Neural cell (in vitro differentiated cells): ENCODE measurements at regions not wholly inside any gene's neighbourhood (a gene's known extent, or its start where the extent isn't known, plus 50 kb on each side); places are given as distances from the start of the nearest gene placed in this dataset.

Experiments
- EP300 ChIP-seq: fragments of 450-650 bp; conservative IDR thresholded peaks from 2 replicates; pipeline ENCODE4 v1.6.1; 2014; ENCODE audit warnings: antibody characterized with exemption, mild to moderate bottlenecking, moderate library complexity; ENCODE audit not compliant: poor library complexity, severe bottlenecking
- EZH2 ChIP-seq: fragments of 200-600, 300-800 bp; shearing (Covaris generic), sonication (generic); IDR thresholded peaks from 2 replicates; pipeline ENCODE4 v1.6.1; 2014; ENCODE audit warnings: antibody characterized with exemption, low read length, borderline replicate concordance, mild to moderate bottlenecking; ENCODE audit not compliant: insufficient read depth, poor library complexity, severe bottlenecking
- MXI1 ChIP-seq: fragments of 450-650 bp; conservative IDR thresholded peaks from 2 replicates; pipeline ENCODE4 v1.6.1; 2014; ENCODE audit warnings: antibody characterized with exemption, mild to moderate bottlenecking; ENCODE audit not compliant: poor library complexity, severe bottlenecking
- TAF1 ChIP-seq: IDR thresholded peaks from 2 replicates; pipeline ENCODE4 v1.6.1; 2012; ENCODE audit warnings: low read depth
- TF ChIP-seq, protein P1 (sequence below): fragments of 450-650 bp; IDR thresholded peaks from 2 replicates; pipeline ENCODE4 v1.5.1; 2014; ENCODE audit warnings: antibody characterized with exemption, mild to moderate bottlenecking, moderate library complexity; ENCODE audit not compliant: poor library complexity, severe bottlenecking

DNA sequence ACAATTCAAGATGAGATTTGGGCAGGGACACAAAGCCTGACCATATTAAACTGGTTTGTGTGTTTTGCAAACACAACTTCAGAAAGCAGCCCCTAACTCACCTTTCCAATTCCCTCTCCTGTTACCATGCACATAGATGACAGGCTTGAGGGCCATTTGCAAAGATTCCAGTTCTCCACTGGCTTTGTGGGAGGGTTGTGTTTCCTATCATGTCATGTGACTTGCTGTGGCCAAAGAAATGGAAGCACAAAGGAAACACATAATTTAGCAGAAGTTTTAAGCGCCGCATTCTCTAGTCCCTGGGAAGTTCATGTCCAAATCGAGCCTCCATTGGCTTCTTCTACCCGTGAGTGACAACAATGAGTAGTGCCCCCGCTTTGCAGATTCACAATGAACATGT lies 57.9 kb upstream of the CDH6 start:
- TF ChIP-seq, protein P1, sequence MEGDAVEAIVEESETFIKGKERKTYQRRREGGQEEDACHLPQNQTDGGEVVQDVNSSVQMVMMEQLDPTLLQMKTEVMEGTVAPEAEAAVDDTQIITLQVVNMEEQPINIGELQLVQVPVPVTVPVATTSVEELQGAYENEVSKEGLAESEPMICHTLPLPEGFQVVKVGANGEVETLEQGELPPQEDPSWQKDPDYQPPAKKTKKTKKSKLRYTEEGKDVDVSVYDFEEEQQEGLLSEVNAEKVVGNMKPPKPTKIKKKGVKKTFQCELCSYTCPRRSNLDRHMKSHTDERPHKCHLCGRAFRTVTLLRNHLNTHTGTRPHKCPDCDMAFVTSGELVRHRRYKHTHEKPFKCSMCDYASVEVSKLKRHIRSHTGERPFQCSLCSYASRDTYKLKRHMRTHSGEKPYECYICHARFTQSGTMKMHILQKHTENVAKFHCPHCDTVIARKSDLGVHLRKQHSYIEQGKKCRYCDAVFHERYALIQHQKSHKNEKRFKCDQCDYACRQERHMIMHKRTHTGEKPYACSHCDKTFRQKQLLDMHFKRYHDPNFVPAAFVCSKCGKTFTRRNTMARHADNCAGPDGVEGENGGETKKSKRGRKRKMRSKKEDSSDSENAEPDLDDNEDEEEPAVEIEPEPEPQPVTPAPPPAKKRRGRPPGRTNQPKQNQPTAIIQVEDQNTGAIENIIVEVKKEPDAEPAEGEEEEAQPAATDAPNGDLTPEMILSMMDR = no peak
- TF ChIP-seq EP300 = no peak
- no peak for TF ChIP-seq TAF1
- TF ChIP-seq EZH2 = no peak
- TF ChIP-seq MXI1 = no peak
